ENCODE measurements at regions not wholly inside any gene's neighbourhood (a gene's known extent, or its start where the extent isn't known, plus 50 kb on each side); places are given as distances from the start of the nearest gene placed in this dataset.
"Not testable (repeated sequence)": the region's sequence is repeated elsewhere in the genome, so short reads cannot be mapped to it uniquely, and the experiment has no call there.

GRCh38 chrX:138858438-138858837 lies 146.9 kb upstream of the FGF13 start:
- DNase-seq, result no peak

DNA sequence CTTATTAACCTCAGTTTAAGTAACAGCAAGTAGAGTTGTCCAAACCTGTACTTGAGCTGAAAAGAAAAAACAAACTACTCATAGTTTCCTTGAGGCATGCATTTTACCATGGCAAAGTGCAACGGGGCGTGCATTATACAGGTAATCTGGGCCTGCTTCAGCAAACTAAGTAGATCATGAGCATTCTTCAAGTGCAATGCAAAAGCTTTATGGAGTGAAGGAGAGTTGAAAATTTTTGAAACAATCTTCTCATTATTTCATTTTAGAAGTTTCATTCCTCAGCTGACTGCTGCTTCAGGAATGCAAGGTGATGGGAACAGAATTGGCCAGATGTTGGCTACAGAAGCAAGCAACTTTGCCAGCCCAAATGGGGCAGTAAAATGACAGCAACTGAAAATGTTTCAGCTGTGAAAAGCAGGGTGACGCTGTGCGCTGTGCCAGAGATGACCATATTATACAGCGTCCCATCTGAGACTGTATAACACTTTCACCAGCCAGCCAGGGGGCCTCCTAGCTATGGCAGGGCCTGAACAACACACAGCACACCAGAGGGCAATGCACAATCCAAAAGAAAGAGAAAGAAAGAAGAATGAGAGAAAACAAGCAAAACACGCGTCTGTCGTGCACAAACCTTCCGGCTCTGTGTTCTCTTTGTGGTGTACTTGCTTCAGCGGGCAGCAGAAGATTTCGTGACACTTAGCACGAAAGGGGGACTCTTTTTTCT lies 145.5 kb upstream of the FGF13 start:
- no peak for DNase-seq

DNA sequence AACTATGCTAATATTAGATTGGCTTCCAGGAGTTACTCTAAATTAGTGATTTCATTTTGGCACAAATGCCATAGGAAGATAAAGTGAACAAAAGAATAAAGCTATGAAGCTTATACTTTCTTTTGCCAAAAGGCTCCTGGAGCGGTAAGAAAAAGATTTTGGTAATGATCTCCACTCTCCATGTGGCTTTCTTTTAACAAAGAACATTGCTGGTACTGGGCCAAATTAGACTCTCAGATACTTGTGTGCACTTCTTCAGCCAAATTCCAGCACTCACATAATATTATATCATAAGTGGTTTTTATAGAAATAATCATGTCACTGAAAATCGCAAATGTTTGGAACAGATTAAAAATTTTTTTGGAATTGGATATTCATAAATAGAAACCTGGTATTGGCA lies 142.4 kb upstream of the FGF13 start:
- DNase-seq, result no peak

- DNase-seq, result no peak
These were observed 138.0 kb upstream of the FGF13 start for GRCh38 chrX:138849521-138849920.

GRCh38 chrX:138847930-138848329 lies 136.4 kb upstream of the FGF13 start:
- no peak for DNase-seq

DNA sequence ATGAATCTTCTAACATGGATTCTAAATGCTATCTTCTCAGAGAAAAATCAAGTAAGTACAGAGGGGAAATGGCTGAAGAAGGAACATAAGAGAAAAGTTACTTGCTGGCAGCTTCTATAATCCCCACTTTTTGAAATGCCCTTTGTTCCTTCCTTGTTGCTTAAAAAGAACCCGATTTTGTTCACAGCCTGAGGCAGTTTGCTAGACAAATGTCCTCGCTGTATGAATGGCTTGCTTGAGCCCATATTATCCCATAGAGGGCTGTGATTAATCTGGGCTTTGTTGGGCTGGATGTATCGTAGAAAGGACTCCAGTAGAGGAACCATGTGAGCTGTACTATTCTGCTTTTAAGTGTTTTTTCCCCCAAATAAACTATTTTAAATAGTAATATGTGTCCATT lies 134.3 kb upstream of the FGF13 start:
- no peak for DNase-seq

DNA sequence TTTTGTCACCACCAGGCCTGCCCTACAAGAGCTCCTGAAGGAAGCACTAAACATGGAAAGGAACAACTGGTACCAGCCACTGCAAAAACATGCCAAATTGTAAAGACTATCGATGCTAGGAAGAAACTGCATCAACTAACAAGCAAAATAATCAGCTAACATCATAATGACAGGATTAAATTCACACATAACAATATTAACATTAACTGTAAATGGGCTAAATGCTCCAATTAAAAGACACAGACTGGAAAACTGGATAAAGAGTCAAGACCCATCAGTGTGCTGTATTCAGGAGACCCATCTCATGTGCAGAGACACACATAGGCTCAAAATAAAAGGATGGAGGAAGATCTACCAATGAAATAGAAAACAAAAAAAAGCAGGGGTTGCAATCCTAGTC lies 95.9 kb upstream of the FGF13 start:
- DNase-seq, result not testable (repeated sequence)

DNA sequence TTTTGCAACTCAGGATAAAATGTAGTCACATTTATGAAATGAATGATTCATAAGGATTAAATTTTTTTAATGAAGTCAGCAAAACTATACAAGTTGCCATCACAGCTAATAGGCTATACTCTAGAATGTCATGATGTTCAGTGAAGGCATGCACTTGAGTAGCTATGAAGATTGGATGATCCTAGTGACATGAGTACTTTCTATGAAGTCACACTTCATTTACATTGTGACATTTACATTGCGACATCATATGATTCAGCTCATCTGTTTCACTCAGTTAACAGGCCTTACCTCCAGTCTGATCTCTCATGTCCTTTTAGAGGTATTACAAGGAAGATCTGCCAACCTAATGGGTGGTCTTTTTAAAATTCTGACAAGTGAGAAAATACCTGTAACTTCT lies 82.7 kb upstream of the FGF13 start:
- DNase-seq, result no peak

DNA sequence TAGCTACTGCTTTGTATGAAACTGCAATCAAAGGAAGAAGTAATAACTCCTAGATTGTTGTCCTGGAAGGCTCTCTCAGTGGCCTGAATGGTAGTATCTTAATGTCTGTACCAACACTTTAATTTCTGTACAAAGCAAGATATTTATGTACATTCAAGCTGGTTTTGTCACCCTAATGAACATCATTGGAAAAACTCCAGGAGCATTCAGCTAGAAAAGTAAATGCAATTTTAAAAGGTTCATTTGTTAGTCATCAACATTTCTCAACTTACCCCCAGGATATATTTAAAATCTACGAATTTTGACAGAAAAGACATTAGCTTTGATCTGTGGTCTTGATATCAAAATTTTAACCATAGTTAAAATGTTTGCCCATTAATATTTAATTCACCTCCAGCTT lies 80.0 kb upstream of the FGF13 start:
- no peak for DNase-seq

GRCh38 chrX:138788771-138789170 lies 77.3 kb upstream of the FGF13 start:
- no peak for DNase-seq

DNA sequence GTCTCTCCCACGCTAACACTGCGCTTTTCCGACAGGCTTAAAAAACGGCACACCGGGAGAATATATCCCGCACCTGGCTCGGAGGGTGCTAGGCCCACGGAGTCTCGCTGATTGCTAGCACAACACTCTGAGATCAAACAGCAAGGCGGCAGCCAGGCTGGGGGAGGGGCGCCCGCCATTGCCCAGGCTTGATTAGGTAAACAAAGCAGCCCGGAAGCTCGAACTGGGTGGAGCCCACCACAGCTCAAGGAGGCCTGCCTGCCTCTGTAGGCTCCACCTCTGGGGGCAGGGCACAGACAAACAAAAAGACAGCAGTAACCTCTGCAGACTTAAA lies 67.0 kb upstream of the FGF13 start:
- not testable (repeated sequence) for DNase-seq

DNA sequence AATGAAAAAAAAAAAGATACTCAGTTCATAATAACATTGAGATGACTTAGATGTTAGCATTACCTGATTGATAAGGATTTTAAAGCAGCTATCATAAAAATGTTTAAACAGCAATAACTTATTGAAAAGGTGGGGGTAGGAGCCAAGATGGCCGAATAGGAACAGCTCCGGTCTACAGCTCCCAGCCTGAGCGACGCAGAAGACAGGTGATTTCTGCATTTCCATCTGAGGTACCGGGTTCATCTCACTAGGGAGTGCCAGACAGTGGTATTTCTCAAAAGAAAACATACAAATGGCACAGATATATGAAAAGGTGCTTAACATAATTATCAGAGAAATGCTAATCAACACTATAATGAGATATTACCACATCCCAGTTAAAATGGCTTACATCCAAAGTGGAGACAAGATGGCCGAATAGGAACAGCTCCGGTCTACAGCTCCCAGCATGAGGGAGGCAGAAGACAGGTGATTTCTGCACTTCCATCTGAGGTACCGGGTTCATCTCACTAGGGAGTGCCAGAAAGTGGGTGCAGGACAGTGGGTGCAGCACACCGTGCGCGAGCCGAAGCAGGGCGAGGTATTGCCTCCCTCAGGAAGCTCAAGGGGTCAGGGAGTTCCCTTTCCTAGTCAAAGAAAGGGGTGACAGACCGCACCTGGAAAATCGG lies 66.5 kb upstream of the FGF13 start:
- DNase-seq, result not testable (repeated sequence)

- no peak for DNase-seq
These were observed 65.7 kb upstream of the FGF13 start for GRCh38 chrX:138777230-138777629.

- DNase-seq, result no peak
These were observed 64.0 kb upstream of the FGF13 start for GRCh38 chrX:138775517-138775916.

DNA sequence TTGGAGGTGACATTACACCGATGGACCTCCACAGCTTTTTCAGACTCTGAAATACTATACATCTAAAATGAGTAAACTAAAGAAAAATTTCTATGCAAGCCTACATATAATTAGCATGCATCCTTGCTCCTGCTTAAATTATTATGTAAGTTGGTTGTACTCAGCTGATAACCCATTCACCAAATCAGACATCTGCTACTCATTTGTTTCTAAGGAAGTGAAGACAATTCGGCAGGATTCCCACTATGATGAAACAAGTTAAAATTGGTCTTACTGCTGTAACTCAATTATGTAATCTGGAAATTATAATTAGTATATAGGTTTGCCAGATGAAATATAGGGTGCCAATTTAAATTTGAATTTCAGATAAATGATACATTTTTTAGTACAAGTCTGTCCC lies 59.5 kb upstream of the FGF13 start:
- no peak for DNase-seq

- DNase-seq, result no peak
These were observed 58.4 kb upstream of the FGF13 start for GRCh38 chrX:138769918-138770317.

DNA sequence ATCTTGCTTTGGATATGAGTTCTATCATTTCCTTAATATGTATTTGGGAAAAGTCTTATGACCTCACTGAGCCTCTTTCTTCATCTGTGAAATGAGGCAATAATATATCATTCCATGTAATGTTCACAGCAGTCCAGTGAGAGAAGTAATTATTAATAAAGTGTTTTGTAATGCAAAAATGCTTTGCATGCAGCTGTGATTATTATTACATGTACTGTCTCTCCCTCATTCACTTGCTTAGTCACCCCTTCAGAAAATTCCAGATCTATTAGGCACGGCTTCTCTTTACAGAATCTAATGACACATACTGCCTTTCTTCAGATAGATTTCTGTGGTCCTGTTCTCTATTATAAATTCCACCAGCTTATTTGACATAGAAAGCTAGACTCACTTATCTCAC lies 53.5 kb upstream of the FGF13 start:
- no peak for DNase-seq

DNA sequence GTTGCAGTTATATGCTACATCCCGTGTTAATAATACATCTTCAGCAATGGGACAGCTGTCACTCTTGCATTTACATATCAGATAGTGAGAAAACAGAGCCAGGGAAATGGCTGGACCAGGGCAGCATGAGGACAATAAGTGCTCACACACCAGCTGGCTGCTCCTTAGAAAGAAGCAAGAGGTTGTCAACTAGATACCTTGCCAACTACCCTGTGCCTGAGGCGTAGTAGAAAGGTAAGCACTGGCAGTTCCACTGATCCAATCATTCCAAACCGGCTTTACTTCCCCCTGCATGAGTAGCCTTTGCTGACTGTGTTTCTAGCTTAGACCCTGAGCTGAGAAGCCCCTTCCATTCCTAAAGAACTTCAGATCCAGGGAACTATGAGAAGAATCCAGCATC lies 52.2 kb upstream of the FGF13 start:
- DNase-seq, result no peak

- DNase-seq, result no peak
These were observed 49.9 kb upstream of the FGF13 start for GRCh38 chrX:138761380-138761779.
